Right lobe of liver (tissue), 4 donors: ENCODE measurements at regions not wholly inside any gene's neighbourhood (a gene's known extent, or its start where the extent isn't known, plus 50 kb on each side); places are given as distances from the start of the nearest gene placed in this dataset.

Experiments used
- CTCF ChIP-seq, 4 donors: fragments of 200-600 bp in 3 of 4; fragments of 450-650 bp in 1 of 4; IDR thresholded peaks; one replicate each; pipeline versions ENCODE4 v1.5.1 to v1.8.0; 2016 to 2022; ENCODE audit warnings: antibody characterized with exemption in 4 of 4, mild to moderate bottlenecking in 2 of 4
- POLR2A ChIP-seq: fragments of 450-650 bp; IDR thresholded peaks from one replicate; pipeline ENCODE4 v1.6.1; 2017; ENCODE audit warnings: antibody characterized with exemption, mild to moderate bottlenecking
- donor health status: DM: no; HTN: no; CAD: no.
- donor health status: DM: no; HTN: no; CAD: no.
- donor health status: DM: no; HTN: yes; CAD: no.

- TF ChIP-seq CTCF (IDR thresholded peaks at IDR 0.05) (no peak), POLR2A (no peak)
These were observed 424.4 kb upstream of the RGPD4 start for GRCh38 chr2:107402330-107402729.
